Head of caudate nucleus (tissue), 42 donors: ENCODE measurements at regions not wholly inside any gene's neighbourhood (a gene's known extent, or its start where the extent isn't known, plus 50 kb on each side); places are given as distances from the start of the nearest gene placed in this dataset.
"Not testable (repeated sequence)": the region's sequence is repeated elsewhere in the genome, so short reads cannot be mapped to it uniquely, and the experiment has no call there.

ENCODE experiments used
- DNase-seq, 42 donors: peaks; one replicate each; pipeline versions ENCODE4 v3.0.0 to v3.0.0-alpha.2; 2020 to 2021; ENCODE audit warnings: mixed read lengths in 7 of 42
- intact Hi-C: fragments of 100-400 bp; cut with DNase I; formaldehyde crosslinking; loops from one replicate; pipeline ENCODE4 v1.15.0; 2022

GRCh38 chr1:228796945-228797344, 61.7 kb downstream of the RHOU start:
- DNase-seq, intact Hi-C loops: not testable (repeated sequence)

- intact Hi-C loops: no loop called here
- DNase-seq: no peak
These were observed 62.8 kb downstream of the RHOU start for GRCh38 chr1:228798035-228798434.

- DNase-seq: no peak
- intact Hi-C loops: no loop called here
These were observed 63.3 kb downstream of the RHOU start for GRCh38 chr1:228798548-228798947.

GRCh38 chr1:228799924-228800323, 64.6 kb downstream of the RHOU start:
- DNase-seq: no peak
- intact Hi-C loops: no loop called here

GRCh38 chr1:228801068-228801467, 65.8 kb downstream of the RHOU start:
- intact Hi-C loops: no loop called here
- DNase-seq: peak in 1 of 42 donors; percentile 18

- peak in 3 of 42 donors; percentile 20 to 32 (median 31) for DNase-seq
- intact Hi-C loops: no loop called here
These were observed 67.3 kb downstream of the RHOU start for GRCh38 chr1:228802386-228803220.

GRCh38 chr1:228803421-228803820, 68.1 kb downstream of the RHOU start:
- peak in 1 of 42 donors; percentile 20 for DNase-seq
- intact Hi-C loops: no loop called here

GRCh38 chr1:228804173-228804572, 68.9 kb downstream of the RHOU start:
- no peak for DNase-seq
- intact Hi-C loops: no loop called here

- intact Hi-C loops: loop anchor here (5.0 kb wide), 1 partner anchor 48 kb away; no protein-coding TSS in a partner anchor
- DNase-seq: peak in 2 of 42 donors; percentile 13 to 32
These were observed 69.5 kb downstream of the RHOU start for GRCh38 chr1:228804640-228805413.

GRCh38 chr1:228807904-228808605, 72.8 kb downstream of the RHOU start:
- intact Hi-C loops: loop anchor here (5.0 kb wide), 1 partner anchor 51 kb away; no protein-coding TSS in a partner anchor
- DNase-seq: peak in 1 of 42 donors; percentile 22

- DNase-seq: peak in 1 of 42 donors; percentile 21
- intact Hi-C loops: loop anchor here (5.0 kb wide), 1 partner anchor 53 kb away; no protein-coding TSS in a partner anchor
These were observed 74.5 kb downstream of the RHOU start for GRCh38 chr1:228809621-228810394.

- intact Hi-C loops: no loop called here
- DNase-seq: peak in 1 of 42 donors; percentile 40
These were observed 75.1 kb downstream of the RHOU start for GRCh38 chr1:228810395-228810758.

GRCh38 chr1:228810878-228811711, 75.8 kb downstream of the RHOU start:
- DNase-seq: peak in 16 of 42 donors; percentile 12 to 69 (median 29)
- intact Hi-C loops: no loop called here

- intact Hi-C loops: no loop called here
- DNase-seq: peak in 2 of 42 donors; percentile 34 to 40
These were observed 76.5 kb downstream of the RHOU start for GRCh38 chr1:228811712-228812305.

GRCh38 chr1:228812961-228813360, 77.7 kb downstream of the RHOU start:
- intact Hi-C loops: no loop called here
- DNase-seq: no peak

GRCh38 chr1:228814176-228814575, 78.9 kb downstream of the RHOU start:
- peak in 2 of 42 donors; percentile 12 to 17 for DNase-seq
- intact Hi-C loops: no loop called here

- intact Hi-C loops: no loop called here
- no peak for DNase-seq
These were observed 83.0 kb downstream of the RHOU start for GRCh38 chr1:228818296-228818695.
